Uterus (tissue), 3 donors: ENCODE measurements at regions not wholly inside any gene's neighbourhood (a gene's known extent, or its start where the extent isn't known, plus 50 kb on each side); places are given as distances from the start of the nearest gene placed in this dataset.
"Not testable (repeated sequence)": the region's sequence is repeated elsewhere in the genome, so short reads cannot be mapped to it uniquely, and the experiment has no call there.

Source experiments
- DNase-seq, 2 donors: peaks; one replicate each; pipeline ENCODE4 v3.0.0-alpha.2; 2019 to 2020
- H3K27ac ChIP-seq, 2 donors: fragments of 200-600 bp; sonication (generic); 1 replicate in 1 of 2; 2 replicates in 1 of 2; pipeline ENCODE4 v1.5.1; 2016 to 2018
- H3K27me3 ChIP-seq, 2 donors: fragments of 200-600 bp; sonication (generic); one replicate each; pipeline ENCODE4 v1.5.1; 2018 to 2019; ENCODE audit warnings: control low read depth in 1 of 2
- H3K36me3 ChIP-seq, 2 donors: fragments of 200-600 bp; sonication (generic); one replicate each; pipeline ENCODE4 v1.5.1; 2019; ENCODE audit warnings: control low read depth in 1 of 2
- H3K4me1 ChIP-seq, 2 donors: fragments of 200-600 bp; sonication (generic); one replicate each; pipeline ENCODE4 v1.5.1; 2018 to 2019; ENCODE audit warnings: control low read depth in 1 of 2
- H3K4me3 ChIP-seq, 2 donors: fragments of 200-600 bp; sonication (generic); 1 replicate in 1 of 2; 2 replicates in 1 of 2; pipeline ENCODE4 v1.5.1; 2018 to 2019; ENCODE audit warnings: mild to moderate bottlenecking in 1 of 2
- H3K9me3 ChIP-seq, 2 donors: fragments of 200-600 bp; sonication (generic); one replicate each; pipeline ENCODE4 v1.5.1; 2019; ENCODE audit warnings: control low read depth in 1 of 2
- CTCF ChIP-seq, 4 experiments: fragments of 200-600 bp in 2 of 4; fragments of 450-650 bp in 2 of 4; sonication (generic) in 2 of 4; IDR thresholded peaks; one replicate each; pipeline ENCODE4 v1.5.1; 2016 to 2019; ENCODE audit warnings: antibody characterized with exemption in 4 of 4, mild to moderate bottlenecking in 2 of 4, moderate library complexity in 1 of 4
- intact Hi-C: fragments of 100-400 bp; cut with DNase I; formaldehyde crosslinking; loops from one replicate; pipeline ENCODE4 v1.15.1; 2023; ENCODE audit warnings: low total_unique reads
- donor health status: DM: yes; HTN: yes; CAD: no.

GRCh38 chr9:42461863-42462262, 278.4 kb downstream of the SPATA31A6 start:
- H3K27me3 ChIP-seq, H3K9me3 ChIP-seq, H3K36me3 ChIP-seq, DNase-seq, H3K4me1 ChIP-seq, H3K27ac ChIP-seq, H3K4me3 ChIP-seq, intact Hi-C loops: not testable (repeated sequence)

- H3K9me3 ChIP-seq, H3K4me3 ChIP-seq, H3K27ac ChIP-seq, H3K27me3 ChIP-seq, H3K4me1 ChIP-seq, H3K36me3 ChIP-seq, intact Hi-C loops, DNase-seq: not testable (repeated sequence)
Measured at GRCh38 chr9:42463981-42464380, 280.5 kb downstream of the SPATA31A6 start.

- intact Hi-C loops, H3K27me3 ChIP-seq, DNase-seq, H3K9me3 ChIP-seq, H3K27ac ChIP-seq, H3K4me1 ChIP-seq, H3K36me3 ChIP-seq, H3K4me3 ChIP-seq: not testable (repeated sequence)
- peak in 1 of 4 experiments; percentile 15 for TF ChIP-seq CTCF (IDR thresholded peaks at IDR 0.05)
Measured at GRCh38 chr9:42470577-42470976, 287.1 kb downstream of the SPATA31A6 start.

GRCh38 chr9:42490989-42491388, 307.5 kb downstream of the SPATA31A6 start:
- DNase-seq, H3K36me3 ChIP-seq, H3K27ac ChIP-seq, H3K9me3 ChIP-seq, H3K4me1 ChIP-seq, H3K27me3 ChIP-seq, H3K4me3 ChIP-seq, intact Hi-C loops: not testable (repeated sequence)

GRCh38 chr9:42502620-42503264, 319.3 kb downstream of the SPATA31A6 start:
- intact Hi-C loops, H3K27ac ChIP-seq, H3K4me1 ChIP-seq, H3K9me3 ChIP-seq, DNase-seq, H3K4me3 ChIP-seq, H3K27me3 ChIP-seq, H3K36me3 ChIP-seq: not testable (repeated sequence)

- intact Hi-C loops, H3K27ac ChIP-seq, H3K27me3 ChIP-seq, H3K4me3 ChIP-seq, DNase-seq, H3K4me1 ChIP-seq, H3K9me3 ChIP-seq, H3K36me3 ChIP-seq: not testable (repeated sequence)
Measured at GRCh38 chr9:42508111-42508510, 324.7 kb downstream of the SPATA31A6 start.

- H3K9me3 ChIP-seq, H3K4me1 ChIP-seq, DNase-seq, intact Hi-C loops, H3K27ac ChIP-seq, H3K27me3 ChIP-seq, H3K4me3 ChIP-seq, H3K36me3 ChIP-seq: not testable (repeated sequence)
Measured at GRCh38 chr9:42513535-42513934, 330.1 kb downstream of the SPATA31A6 start.

- H3K9me3 ChIP-seq, DNase-seq, intact Hi-C loops, H3K4me3 ChIP-seq, H3K36me3 ChIP-seq, H3K27ac ChIP-seq, H3K4me1 ChIP-seq, H3K27me3 ChIP-seq: not testable (repeated sequence)
Measured at GRCh38 chr9:42534325-42534983, 351.0 kb downstream of the SPATA31A6 start.

GRCh38 chr9:42534984-42535325, 351.5 kb downstream of the SPATA31A6 start:
- H3K36me3 ChIP-seq, intact Hi-C loops, DNase-seq, H3K4me1 ChIP-seq, H3K27me3 ChIP-seq, H3K9me3 ChIP-seq, H3K27ac ChIP-seq, H3K4me3 ChIP-seq: not testable (repeated sequence)
